ENCODE measurements at regions not wholly inside any gene's neighbourhood (a gene's known extent, or its start where the extent isn't known, plus 50 kb on each side); places are given as distances from the start of the nearest gene placed in this dataset.

DNA sequence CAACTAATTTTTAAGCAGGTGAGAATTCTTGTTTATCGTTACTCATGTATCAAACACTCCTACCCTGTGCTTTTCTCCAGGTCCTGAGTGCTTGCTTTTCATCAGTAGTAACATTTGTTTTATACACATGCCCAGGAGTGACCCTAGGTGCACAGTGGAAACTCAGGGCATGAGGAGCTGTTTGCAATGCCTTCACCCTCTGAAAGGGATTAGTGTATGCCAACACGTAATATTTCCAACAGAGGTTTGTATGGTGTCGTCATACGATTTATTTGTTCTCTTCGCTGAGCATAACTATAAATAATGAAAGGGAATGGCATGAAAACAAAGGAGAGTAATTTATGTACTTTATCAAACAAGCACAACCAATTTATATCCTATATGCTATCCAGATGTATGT, 537.4 kb upstream of the MMS22L start:
- DNase-seq, result no peak

DNA sequence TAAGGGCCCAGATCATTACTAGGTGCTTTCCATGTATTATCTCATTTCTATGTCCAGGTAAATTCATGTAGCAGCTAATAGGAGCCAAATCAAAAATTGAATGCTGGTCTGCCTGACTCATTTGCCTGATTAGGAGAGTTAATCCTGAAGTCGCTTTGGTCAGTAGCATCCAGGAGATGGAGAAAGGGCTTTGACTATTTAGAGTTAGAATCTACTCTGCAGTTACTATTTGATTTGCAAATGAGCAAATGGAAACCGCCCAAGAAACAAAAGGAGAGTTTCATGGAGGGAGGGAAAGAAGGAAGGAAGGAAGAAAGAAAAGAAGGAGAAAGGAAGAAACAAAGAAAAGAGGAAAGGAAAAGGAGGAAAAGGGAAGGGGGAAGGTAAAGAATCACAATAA, 539.6 kb upstream of the MMS22L start:
- no peak for DNase-seq

DNA sequence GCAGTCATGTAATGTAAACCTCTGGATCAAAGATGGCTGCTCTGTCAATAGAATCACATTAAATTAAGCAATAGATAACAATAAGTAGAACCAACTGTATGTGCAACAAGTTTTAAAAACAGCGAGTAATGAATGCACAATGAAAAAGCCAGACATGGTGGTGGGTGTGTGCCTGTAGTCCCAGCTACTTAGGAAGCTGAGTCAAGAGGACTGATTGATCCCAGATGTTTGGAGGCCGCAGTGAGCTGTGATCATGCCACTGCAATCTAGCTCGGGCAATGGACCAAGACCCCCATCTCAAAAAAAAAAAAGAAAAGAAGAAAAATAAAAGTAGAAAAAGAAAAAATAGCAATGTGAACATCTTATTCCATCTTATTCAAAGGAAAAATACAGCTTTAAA, 558.7 kb upstream of the MMS22L start:
- DNase-seq, result no peak

DNA sequence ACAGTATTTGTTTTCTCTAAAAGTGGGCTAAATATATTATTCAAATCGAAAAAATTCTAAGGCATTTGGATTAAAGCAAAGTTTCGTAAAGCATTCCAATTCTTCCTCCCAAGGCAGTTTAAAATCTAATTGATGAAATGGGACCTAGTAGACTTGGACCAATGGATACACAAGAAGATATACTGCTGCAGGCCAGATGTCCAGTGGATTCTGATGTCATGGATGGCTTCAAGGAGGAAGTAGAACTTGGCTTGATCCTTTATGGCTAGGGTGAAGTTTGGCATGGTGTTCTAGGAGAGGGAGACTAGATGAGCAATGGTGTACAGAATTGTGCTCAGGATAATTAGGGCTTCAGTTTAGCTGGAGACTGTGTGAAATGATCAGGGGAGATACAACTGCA, 559.5 kb upstream of the MMS22L start:
- no peak for DNase-seq

DNA sequence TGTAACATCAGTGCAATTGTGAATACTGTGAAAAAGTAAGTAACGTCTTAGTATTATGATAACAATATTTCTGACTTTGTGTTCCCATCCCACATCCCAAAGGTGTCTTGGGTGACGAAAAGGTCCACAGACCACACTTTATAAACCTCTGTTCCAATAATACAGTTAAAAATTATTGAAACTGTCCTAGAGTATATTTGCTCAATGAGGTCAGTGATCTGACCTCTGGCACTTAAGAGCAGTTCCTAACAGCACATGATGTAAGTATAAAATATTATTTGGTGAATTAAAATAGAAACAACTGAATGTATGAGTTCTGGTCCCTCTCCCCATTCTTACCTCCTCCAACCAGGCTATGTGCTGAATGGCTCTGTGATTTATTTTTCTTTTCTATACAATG, 566.4 kb upstream of the MMS22L start:
- no peak for DNase-seq

DNA sequence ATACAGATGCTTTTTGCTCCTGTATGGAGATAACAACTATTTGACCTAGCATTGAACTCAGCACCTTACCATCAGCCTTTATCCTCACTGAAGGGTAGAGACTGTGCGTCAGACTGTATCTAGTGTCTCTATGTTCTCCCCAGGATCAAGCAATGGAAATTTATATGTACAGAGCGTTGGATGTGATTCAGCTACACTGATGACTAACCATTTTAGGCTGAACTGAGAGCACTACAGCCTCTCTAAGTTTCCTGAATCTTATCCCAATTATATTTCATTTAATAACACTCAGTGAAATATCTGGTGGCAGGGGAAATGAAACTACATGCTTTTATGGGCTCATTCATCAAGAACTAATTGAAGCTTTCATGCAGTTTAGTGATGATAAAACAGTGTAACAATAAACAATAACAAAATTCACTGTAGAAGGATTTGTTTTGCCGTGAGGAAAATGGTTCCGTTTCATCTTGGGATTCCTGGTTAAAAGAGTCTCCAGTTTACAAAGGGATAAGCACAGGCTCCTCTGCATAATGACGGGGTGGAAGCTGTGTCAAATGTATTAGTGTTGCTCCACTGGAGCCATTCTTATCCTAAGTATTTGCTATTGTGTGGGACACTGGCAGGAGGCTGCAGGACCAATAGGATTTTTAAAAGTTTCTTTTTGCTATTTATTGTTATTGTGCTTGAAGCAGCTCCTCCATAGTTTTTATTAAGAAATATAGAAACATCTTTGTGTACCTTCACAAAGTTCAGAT, 567.6 kb upstream of the MMS22L start:
- DNase-seq, result no peak

DNA sequence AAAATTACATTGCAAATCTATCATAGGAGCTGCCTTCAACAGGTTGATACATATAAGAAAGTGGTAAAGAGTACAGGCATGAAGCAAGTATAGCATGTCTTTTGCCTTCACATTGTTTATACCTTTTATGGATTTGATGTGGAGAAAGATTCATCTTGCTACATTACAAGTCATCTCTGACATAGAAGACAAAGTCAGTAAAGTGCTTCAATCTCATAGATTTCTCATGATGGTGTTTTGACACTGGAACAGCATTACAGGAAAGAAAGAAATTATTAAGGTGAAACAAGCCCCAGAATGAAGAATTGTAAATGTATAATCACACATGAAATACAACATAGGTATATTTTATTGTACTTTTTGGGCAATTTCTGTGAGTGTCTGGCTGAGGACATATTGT, 580.7 kb upstream of the MMS22L start:
- DNase-seq, result no peak

DNA sequence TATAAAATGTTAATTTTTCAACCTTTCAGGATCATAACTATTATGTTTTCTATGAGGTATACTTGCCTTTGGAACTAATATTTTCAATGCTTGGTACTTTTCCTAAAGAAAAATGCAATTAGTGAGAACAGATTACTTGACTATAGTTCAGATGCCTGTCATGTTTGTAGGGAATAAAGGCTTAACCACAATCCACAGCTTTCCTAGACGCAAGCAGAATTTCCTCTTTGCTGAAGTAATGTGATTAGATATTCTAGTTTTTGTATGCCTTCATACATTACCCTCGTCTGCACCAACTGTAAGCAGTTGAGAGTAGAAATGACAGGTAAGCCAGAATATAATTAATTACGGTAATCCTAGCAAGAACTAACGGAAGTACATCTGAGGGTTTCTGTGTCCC, 581.4 kb upstream of the MMS22L start:
- DNase-seq, result no peak

DNA sequence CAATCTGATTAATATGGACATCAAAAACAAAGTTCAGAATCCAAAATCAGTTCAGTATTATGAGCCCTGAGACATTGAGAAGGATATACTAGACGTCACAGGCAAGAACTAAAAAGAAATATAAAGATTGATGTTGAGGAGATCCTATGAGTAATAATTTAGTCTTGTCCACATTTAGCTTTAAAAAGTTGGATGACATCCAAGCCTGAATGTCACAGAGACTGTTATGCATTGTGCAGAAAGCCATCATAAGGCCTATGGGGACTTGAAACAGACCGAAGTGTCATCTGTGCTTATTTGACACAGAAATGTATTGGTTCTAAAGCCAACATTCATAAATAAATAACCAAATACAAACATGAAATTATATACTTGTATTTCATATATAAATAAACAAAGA, 581.8 kb upstream of the MMS22L start:
- no peak for DNase-seq

DNA sequence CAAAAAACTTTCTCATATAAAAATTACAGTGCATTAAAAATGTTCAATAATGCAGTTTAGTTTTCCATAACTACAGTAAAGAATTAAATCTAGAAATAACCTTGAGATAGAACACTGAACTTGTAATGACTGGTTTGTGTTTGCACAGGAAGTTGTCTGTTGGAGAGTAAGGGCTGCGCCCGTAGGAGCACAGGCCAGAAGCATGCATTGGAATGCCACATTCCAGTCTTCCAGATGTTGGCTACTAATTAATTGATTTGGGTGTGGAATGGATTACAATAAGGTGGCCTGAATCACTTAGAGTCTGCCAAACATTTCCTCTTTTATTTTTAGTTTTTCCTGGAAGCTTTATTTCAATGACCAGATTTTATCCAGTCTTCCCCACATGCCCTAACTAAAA, 582.6 kb upstream of the MMS22L start:
- DNase-seq, result no peak

DNA sequence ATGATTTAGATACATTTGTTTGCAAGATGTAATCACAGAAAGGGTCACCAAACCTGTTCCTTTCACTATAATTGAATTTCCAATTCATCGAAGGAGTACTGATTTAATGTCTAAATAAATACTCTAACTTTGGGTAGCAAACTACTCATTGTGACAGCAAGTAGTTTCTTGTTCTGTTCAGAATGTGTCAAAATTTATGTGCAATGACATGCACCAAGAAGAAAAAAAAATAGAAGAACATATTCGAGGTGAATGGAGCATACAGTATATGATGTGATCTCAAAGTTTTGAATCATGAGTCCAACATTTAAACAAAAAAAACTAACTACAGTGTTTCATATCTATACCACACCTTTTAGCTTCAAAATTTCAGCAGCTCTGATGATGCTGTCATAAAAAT, 583.6 kb upstream of the MMS22L start:
- DNase-seq, result no peak

DNA sequence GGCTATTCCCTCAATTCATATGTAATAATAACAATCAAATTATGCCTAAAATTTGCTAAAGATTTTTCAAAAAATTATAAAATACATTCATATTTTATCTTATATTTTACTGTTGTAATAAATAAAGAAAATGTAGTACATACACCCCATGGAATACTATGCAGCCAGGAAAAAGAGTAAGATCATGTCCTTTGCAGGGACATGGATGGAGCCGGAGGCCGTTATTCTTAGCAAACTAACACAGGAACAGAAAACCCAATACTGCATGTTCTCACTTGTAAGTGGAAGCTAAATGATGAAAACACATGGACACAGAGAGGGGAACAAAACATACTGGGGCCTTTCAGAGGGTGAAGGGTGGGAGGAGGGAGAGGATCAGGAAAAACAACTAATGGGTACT, 584.2 kb upstream of the MMS22L start:
- no peak for DNase-seq

DNA sequence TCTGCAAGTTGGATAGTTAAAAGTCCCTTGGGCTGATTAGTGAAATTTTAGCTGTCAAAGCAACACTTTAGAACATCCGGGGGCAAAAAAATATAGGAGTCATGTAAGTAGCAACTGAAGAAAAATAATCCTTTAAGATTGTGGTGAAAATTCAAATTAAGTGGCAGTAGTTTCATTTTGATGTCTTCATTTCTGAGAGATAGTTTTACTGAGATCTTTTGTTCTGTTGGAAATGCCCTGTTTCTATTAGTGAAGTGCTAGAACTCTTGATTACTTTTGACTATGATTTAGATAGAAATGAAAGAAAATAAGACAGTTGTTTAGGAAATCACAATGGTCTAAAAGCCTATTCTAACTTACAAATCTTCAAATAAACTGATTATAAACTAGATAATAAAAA, 587.3 kb upstream of the MMS22L start:
- DNase-seq, result no peak

DNA sequence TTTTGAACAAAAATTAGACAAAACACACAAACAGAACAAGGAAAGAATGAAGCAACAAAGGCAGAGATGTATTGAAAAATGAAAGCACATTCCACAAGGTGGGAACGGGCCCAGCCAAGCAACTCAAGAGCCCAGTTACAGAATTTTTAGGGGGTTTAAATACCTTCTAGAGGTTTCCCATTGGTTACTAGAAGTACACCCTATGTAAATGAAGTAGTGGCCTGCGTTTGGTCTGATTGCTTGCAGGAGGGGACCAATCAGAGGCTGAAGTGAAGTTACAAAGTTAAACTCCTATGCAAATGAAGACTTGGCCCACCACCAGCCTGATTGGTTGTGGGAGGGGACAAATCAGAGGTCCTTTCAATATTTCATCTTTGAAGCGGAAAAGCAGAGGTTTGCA, 593.7 kb upstream of the MMS22L start:
- no peak for DNase-seq

DNA sequence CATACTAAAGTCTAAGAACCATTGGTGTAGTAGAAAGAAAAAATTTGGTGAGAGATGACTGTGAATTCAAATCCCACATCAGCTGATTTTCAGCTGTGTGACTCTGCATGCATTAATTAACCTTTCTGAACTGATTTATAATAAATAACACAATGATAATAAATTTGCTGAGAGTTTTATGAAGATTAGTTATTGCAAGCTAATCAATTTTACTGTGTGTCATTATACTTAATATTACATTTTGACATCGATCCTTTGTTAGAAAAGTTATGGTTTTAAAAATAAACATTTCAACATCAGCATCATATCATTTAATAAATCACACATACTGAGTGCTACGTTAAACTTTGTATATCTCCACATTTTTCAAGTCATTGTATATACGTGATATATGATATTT, 599.7 kb upstream of the MMS22L start:
- DNase-seq, result no peak

DNA sequence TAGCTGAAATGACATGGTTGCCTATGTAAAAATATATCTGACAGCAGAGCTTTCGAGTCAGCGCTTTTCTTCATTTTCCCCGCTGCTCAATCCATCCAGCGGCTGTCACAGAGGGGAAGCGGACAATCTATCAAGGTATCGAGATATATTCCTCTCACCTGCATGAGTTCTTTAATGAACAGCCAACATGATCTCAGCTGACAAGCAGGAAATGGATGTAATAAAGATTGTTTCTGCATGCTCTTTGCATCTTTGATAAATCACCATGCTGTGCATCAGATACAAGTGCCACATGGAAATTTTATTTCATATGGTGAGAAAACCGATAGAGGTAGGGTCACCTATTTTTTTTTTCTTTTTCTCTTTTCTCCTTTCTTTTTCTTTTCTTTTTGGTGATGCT, 602.3 kb upstream of the MMS22L start:
- no peak for DNase-seq

DNA sequence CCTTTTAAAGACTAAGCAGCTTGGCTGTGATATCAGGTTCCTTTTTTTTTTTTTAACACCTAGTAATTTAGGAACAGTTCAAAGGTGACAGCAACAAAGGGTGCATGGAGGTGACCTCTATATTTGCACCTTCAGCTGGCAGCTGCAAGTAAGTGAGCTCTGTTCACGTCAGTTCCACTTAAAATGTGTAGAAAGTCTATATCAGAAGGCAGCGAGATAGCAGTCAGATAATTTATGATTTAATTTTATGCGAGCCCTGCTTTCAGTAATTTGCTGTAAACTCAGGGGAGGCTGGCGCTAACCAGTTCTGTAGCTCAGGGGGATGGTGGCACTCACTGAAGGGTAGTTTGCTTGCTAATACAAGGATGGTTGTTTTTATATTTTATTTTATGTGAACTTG, 602.8 kb upstream of the MMS22L start:
- DNase-seq, result no peak

DNA sequence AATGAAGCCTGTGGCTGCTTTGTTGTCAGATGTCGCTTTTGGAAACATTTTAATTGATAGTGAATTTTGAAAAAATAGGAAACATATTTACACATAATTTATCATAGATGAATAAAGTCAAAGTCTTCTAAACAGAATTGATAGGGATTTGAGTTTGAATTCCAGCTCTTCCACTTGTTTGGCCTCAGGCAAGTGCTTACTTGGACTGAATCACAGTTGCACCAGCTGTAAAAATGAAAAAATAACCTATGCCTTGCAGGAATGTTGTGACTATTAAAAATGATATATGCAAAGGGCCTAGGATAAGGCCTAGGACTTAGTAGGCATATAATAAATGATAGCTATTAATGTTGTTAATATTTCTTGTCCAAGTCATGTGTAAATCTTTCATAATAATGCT, 618.5 kb upstream of the MMS22L start:
- DNase-seq, result no peak

DNA sequence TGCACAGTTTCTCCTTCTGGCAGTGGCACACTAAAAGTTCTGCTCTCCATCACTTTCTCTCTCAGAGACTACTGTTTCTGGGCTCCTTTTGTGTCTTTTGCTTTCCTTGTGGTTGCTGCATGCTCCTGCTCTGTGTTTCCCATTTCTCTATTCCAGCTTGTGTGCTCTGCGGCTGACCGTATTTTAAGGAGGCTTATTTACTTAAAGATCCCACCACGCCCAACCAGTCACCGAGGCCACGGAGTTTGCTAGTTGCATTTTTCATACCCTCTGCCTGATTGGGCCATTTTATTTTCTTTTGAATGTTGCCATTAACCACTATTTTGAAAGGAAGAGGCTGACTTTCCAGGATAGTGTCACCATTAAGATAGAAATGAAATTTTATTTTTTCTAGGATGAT, 626.4 kb upstream of the MMS22L start:
- DNase-seq, result no peak

DNA sequence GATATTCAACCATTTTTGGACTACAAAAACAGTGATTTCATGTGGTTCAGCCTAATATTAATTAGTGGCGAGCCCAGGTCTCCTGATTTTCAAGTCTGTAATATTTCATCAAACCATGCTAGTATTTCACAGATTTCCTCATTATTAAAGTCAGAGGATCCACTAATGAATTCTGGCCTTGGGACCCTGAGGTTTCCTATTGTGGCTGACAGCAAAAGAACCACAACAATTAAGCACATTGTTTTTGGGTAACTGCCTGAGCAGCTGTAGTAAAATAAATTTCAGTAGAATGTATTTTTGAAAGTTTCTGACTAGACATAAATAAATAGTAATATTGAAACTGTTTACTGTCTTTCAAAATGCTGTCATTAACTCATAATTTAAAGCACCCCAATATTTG, 630.7 kb upstream of the MMS22L start:
- no peak for DNase-seq

DNA sequence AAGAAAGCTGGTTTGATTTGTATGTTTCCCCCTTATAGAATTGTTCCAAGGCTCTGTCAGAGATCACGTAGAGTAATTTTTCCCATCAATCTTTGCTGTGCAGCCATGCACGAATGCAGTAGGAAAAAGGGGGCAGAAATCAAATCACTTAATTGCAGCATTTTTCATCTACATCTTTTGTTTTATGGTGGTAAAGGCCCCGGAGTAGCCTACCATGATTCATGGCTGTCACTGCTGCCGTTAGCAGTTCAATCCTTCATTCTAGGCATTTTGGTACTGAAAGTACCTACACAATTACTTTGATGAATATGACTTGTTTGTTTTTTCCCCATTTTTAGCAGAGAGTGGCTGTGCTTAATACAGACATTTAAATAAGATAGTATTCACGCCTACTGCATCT, 631.9 kb upstream of the MMS22L start:
- DNase-seq, result no peak

DNA sequence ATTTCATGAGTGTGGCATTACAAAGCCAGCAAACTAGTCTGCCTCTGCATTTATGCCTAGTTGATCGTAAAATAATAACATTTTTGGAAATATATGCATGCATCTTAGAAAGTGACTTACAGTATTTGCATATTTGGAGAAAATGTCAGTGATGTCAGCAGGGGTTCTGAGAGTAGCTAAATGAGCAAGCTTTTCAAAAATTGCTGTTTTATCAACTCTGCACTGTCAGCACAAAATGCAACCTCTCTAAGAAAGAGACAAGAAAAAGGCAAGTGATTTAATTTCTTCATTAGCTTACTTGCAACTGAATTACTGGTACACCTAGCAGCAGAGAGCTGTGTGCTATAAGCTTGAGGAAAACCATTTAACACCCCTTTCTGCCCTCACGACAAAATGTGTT, 632.5 kb upstream of the MMS22L start:
- no peak for DNase-seq

DNA sequence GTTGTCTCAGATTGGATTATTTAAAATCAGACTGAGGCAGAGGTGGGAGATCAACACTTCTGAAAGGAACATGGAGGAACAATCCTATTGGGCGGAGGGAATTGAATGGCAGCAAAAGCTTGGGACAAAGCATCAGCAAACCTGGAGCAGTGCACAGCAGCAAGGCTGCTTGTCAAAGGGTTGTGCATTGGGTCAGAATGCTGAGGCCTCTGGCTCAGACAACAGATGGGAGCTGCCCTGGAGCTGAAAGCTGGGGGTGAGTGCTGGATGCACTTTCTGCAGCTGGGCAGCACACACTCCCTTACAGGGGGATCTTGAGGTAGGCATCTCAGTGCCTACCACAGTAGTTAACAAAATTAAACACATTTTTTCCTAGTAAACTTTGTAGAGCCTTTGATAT, 634.4 kb upstream of the MMS22L start:
- DNase-seq, result no peak

DNA sequence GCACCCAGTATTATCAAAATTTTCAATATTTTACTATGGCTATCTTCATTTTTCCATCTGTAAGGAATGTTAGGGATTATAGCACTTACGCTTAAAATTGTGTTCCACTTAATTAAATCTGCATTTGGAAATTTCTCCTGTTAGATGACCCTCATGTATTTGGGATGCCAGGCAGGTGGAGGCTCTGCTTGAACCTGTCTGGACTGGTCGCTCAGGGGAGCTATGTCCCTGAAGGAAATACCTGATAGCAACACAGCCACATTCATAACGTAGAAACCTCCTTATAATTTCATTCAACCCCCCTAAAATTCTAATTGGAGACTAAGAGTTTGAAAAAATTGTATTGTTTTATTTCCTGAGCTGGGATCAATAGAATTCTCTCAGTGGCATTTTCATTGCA, 636.0 kb upstream of the MMS22L start:
- no peak for DNase-seq

DNA sequence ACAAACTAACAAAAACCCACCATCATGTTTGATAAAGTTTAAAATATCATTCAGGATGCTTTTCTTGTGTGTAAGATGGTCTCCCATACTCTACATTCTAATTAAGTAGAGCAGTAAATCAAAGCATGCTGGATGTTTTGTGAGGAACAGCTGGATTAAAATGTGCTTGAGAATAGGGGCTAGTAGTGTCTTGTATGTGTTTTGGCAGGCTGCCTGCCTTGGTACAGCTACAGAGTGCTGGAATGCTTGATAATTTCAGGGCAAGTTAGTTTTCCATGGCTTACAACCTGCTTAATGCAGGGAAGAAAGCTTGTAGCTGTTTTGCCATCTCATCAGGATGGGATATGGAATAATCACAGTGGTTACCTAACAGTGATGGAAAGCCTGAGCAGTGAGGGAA, 636.6 kb upstream of the MMS22L start:
- DNase-seq, result no peak

DNA sequence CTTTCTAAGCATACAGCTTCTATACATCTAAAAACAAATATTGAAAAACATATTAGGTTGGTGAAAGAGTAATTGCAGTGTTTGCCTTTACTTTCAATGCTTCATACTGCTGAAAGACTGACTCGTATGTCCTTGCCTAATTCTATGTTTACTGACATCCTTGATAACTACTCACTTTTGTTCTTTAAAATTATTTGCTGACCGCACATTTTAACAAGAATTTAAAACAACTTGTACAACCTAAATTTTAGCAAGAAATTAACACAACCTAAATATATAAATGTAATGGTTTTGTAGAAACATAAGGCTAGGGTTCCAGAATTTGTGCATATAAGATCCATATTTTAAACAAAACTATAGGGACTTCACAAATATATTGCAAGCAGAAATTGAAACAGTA, 640.2 kb upstream of the MMS22L start:
- no peak for DNase-seq

All from activated CD4-positive, alpha-beta T cell treated with anti-CD3 and anti-CD28 coated beads for 1 hour (primary cell).